Natural killer cell treated with Interleukin-12 subunit alpha and Interleukin-12 subunit beta and Interleukin-15 and Interleukin-18, amount 100 ng/mL, for 72 hours (primary cell): ENCODE measurements at regions not wholly inside any gene's neighbourhood (a gene's known extent, or its start where the extent isn't known, plus 50 kb on each side); places are given as distances from the start of the nearest gene placed in this dataset.

Experiments used
- ATAC-seq, 2 donors: fragments of 150-1000 bp; cut with Tn5 transposase in 1 of 2; sonication (Bioruptor Pico), chemical (Tn5 transposase) in 1 of 2; 2 replicates each; pipeline ENCODE4 v1.10.0; 2021
- DNase-seq: peaks from one replicate; pipeline ENCODE4 v3.0.0; 2022; ENCODE audit warnings: low spot score
- H3K27ac Mint-ChIP-seq, 2 donors: 1 replicate in 1 of 2; 2 replicates in 1 of 2; pipeline ENCODE4 v1.8.0; 2022; ENCODE audit warnings: mixed read lengths in 2 of 2, mild to moderate bottlenecking in 1 of 2, moderate library complexity in 1 of 2
- H3K27me3 Mint-ChIP-seq, 2 donors: 1 replicate in 1 of 2; 2 replicates in 1 of 2; pipeline ENCODE4 v1.8.0; 2022; ENCODE audit warnings: mixed read lengths in 2 of 2
- H3K36me3 Mint-ChIP-seq: one replicate; pipeline ENCODE4 v1.8.0; 2022; ENCODE audit warnings: mixed read lengths
- H3K4me1 Mint-ChIP-seq, 2 donors: 1 replicate in 1 of 2; 2 replicates in 1 of 2; pipeline ENCODE4 v1.8.0; 2022; ENCODE audit warnings: low read depth in 2 of 2, mixed read lengths in 2 of 2, mild to moderate bottlenecking in 1 of 2
- H3K4me3 Mint-ChIP-seq: one replicate; pipeline ENCODE4 v1.8.0; 2022; ENCODE audit warnings: mixed read lengths
- H3K9me3 Mint-ChIP-seq: 2 replicates; pipeline ENCODE4 v1.8.0; 2022; ENCODE audit warnings: mixed read lengths

GRCh38 chr9:118083161-118083560, 379.0 kb downstream of the TLR4 start:
- Mint-ChIP-seq H3K4me1 (no peaks in the 10 kb centered on the region), H3K36me3 (no peaks in the 10 kb centered on the region), H3K4me3 (no peak overlapping the region), H3K27ac (no peak overlapping the region), H3K27me3 (no peaks in the 10 kb centered on the region), H3K9me3 (peaks cover 3% of the 10 kb centered on the region)
- ATAC-seq (no peak), DNase-seq (no peak)

- ATAC-seq: no peak
- Mint-ChIP-seq H3K4me3 (no peak overlapping the region), H3K27ac (no peak overlapping the region), H3K9me3 (peaks cover 9% of the 10 kb centered on the region), H3K4me1 (no peaks in the 10 kb centered on the region), H3K36me3 (no peaks in the 10 kb centered on the region), H3K27me3 (no peaks in the 10 kb centered on the region)
- no peak for DNase-seq
Measured at GRCh38 chr9:118088090-118088489, 383.9 kb downstream of the TLR4 start.

GRCh38 chr9:118091226-118091625, 387.0 kb downstream of the TLR4 start:
- ATAC-seq: no peak
- Mint-ChIP-seq H3K27me3 (no peaks in the 10 kb centered on the region), H3K36me3 (no peaks in the 10 kb centered on the region), H3K4me3 (no peak overlapping the region), H3K9me3 (peaks cover 9% of the 10 kb centered on the region), H3K4me1 (no peaks in the 10 kb centered on the region), H3K27ac (no peak overlapping the region)
- no peak for DNase-seq

- Mint-ChIP-seq H3K4me1 (no peaks in the 10 kb centered on the region), H3K27ac (no peak overlapping the region), H3K4me3 (no peak overlapping the region), H3K36me3 (no peaks in the 10 kb centered on the region), H3K27me3 (no peaks in the 10 kb centered on the region), H3K9me3 (peaks cover 9% of the 10 kb centered on the region)
- ATAC-seq (no peak), DNase-seq (no peak)
Measured at GRCh38 chr9:118091711-118092500, 387.7 kb downstream of the TLR4 start.

GRCh38 chr9:118094387-118094786, 390.2 kb downstream of the TLR4 start:
- H3K4me3 Mint-ChIP-seq: no peak overlapping the region
- H3K36me3 Mint-ChIP-seq: no peaks in the 10 kb centered on the region
- H3K27ac Mint-ChIP-seq: no peak overlapping the region
- DNase-seq (no peak), ATAC-seq (no peak)
- no peaks in the 10 kb centered on the region for H3K4me1 Mint-ChIP-seq
- peaks cover 8% of the 10 kb centered on the region for H3K9me3 Mint-ChIP-seq
- H3K27me3 Mint-ChIP-seq: no peaks in the 10 kb centered on the region

GRCh38 chr9:118100529-118101419, 396.6 kb downstream of the TLR4 start:
- DNase-seq (no peak), ATAC-seq (no peak)
- Mint-ChIP-seq H3K27ac (no peak overlapping the region), H3K4me3 (no peak overlapping the region), H3K4me1 (no peaks in the 10 kb centered on the region), H3K36me3 (no peaks in the 10 kb centered on the region), H3K9me3 (peaks cover 9% of the 10 kb centered on the region), H3K27me3 (no peaks in the 10 kb centered on the region)

GRCh38 chr9:118104363-118104762, 400.2 kb downstream of the TLR4 start:
- Mint-ChIP-seq H3K27ac (no peak overlapping the region), H3K27me3 (no peaks in the 10 kb centered on the region), H3K36me3 (no peaks in the 10 kb centered on the region), H3K4me3 (no peak overlapping the region), H3K4me1 (no peaks in the 10 kb centered on the region), H3K9me3 (peaks cover 10% of the 10 kb centered on the region)
- DNase-seq (no peak), ATAC-seq (no peak)

GRCh38 chr9:118108971-118109370, 404.8 kb downstream of the TLR4 start:
- H3K27ac Mint-ChIP-seq: no peak overlapping the region
- ATAC-seq (no peak), DNase-seq (no peak)
- no peaks in the 10 kb centered on the region for H3K36me3 Mint-ChIP-seq
- no peak overlapping the region for H3K4me3 Mint-ChIP-seq
- no peaks in the 10 kb centered on the region for H3K27me3 Mint-ChIP-seq
- H3K4me1 Mint-ChIP-seq: no peaks in the 10 kb centered on the region
- peaks cover 10% of the 10 kb centered on the region for H3K9me3 Mint-ChIP-seq

GRCh38 chr9:118109542-118109941, 405.3 kb downstream of the TLR4 start:
- Mint-ChIP-seq H3K27me3 (no peaks in the 10 kb centered on the region), H3K27ac (no peak overlapping the region), H3K4me1 (no peaks in the 10 kb centered on the region), H3K4me3 (no peak overlapping the region), H3K9me3 (peaks cover 10% of the 10 kb centered on the region), H3K36me3 (no peaks in the 10 kb centered on the region)
- no peak for ATAC-seq
- no peak for DNase-seq

- no peaks in the 10 kb centered on the region for H3K27me3 Mint-ChIP-seq
- ATAC-seq (no peak), DNase-seq (no peak)
- H3K9me3 Mint-ChIP-seq: peaks cover 4% of the 10 kb centered on the region
- H3K36me3 Mint-ChIP-seq: no peaks in the 10 kb centered on the region
- no peak overlapping the region for H3K4me3 Mint-ChIP-seq
- no peak overlapping the region for H3K27ac Mint-ChIP-seq
- no peaks in the 10 kb centered on the region for H3K4me1 Mint-ChIP-seq
Measured at GRCh38 chr9:118121361-118121760, 417.2 kb downstream of the TLR4 start.

GRCh38 chr9:118128313-118128712, 424.1 kb downstream of the TLR4 start:
- peak in 1 of 2 donors; percentile 27 for ATAC-seq
- Mint-ChIP-seq H3K36me3 (no peaks in the 10 kb centered on the region), H3K27ac (no peak overlapping the region), H3K9me3 (peaks cover 4% of the 10 kb centered on the region), H3K4me1 (no peaks in the 10 kb centered on the region), H3K27me3 (no peaks in the 10 kb centered on the region), H3K4me3 (no peak overlapping the region)
- no peak for DNase-seq

GRCh38 chr9:118129541-118129940, 425.3 kb downstream of the TLR4 start:
- Mint-ChIP-seq H3K27me3 (no peaks in the 10 kb centered on the region), H3K4me1 (no peaks in the 10 kb centered on the region), H3K36me3 (no peaks in the 10 kb centered on the region), H3K9me3 (peaks cover 4% of the 10 kb centered on the region), H3K27ac (no peak overlapping the region), H3K4me3 (no peak overlapping the region)
- ATAC-seq (no peak), DNase-seq (no peak)

GRCh38 chr9:118148990-118149389, 444.8 kb downstream of the TLR4 start:
- Mint-ChIP-seq H3K4me1 (no peaks in the 10 kb centered on the region), H3K27ac (no peak overlapping the region), H3K9me3 (peaks cover 9% of the 10 kb centered on the region), H3K36me3 (no peaks in the 10 kb centered on the region), H3K4me3 (no peak overlapping the region), H3K27me3 (no peaks in the 10 kb centered on the region)
- DNase-seq: no peak
- no peak for ATAC-seq

- H3K36me3 Mint-ChIP-seq: no peaks in the 10 kb centered on the region
- H3K4me1 Mint-ChIP-seq: no peaks in the 10 kb centered on the region
- ATAC-seq (no peak), DNase-seq (no peak)
- H3K27me3 Mint-ChIP-seq: peaks cover 0 to 5% of the 10 kb centered on the region in 2 donors
- H3K9me3 Mint-ChIP-seq: peaks cover 4% of the 10 kb centered on the region
- H3K27ac Mint-ChIP-seq: no peak overlapping the region
- no peak overlapping the region for H3K4me3 Mint-ChIP-seq
Measured at GRCh38 chr9:118156846-118157245, 452.6 kb downstream of the TLR4 start.
